AG04449 (cell line): ENCODE measurements at regions not wholly inside any gene's neighbourhood (a gene's known extent, or its start where the extent isn't known, plus 50 kb on each side); places are given as distances from the start of the nearest gene placed in this dataset.

ENCODE experiments used
- CTCF ChIA-PET: fragments of 350-600 bp; formaldehyde crosslinking; extraction: SDS; loops from one replicate; lab custom pipeline; 2021; ENCODE audit warnings: antibody characterized with exemption; lab: Yijun Ruan, JAX
- POLR2A ChIA-PET: fragments of 400-600, 350-600 bp; formaldehyde crosslinking; extraction: SDS; loops from one replicate; lab custom pipeline; 2020; ENCODE audit warnings: antibody characterized with exemption, inconsistent platforms; lab: Yijun Ruan, JAX
- DNase-seq: peaks from one replicate; pipeline ENCODE4 v3.0.0-alpha.2; 2010; ENCODE audit warnings: low read depth, low spot score
- H3K4me3 ChIP-seq: 2 replicates; pipeline ENCODE4 v1.5.1; 2011; ENCODE audit warnings: low read depth, mild to moderate bottlenecking, control low read depth, low read length
- CTCF ChIP-seq: IDR thresholded peaks from one replicate; pipeline ENCODE4 v1.5.1; 2011; ENCODE audit warnings: mild to moderate bottlenecking, moderate library complexity, low read length, control low read depth, inconsistent platforms; ENCODE audit not compliant: insufficient read depth; ENCODE audit errors: missing control alignments

GRCh38 chr2:66854298-66854697 lies 419.4 kb downstream of the MEIS1 start:
- H3K4me3 ChIP-seq: no peak overlapping the region
- no peak for DNase-seq
- TF ChIP-seq CTCF: no peak
- ChIA-PET CTCF (no interaction called here), POLR2A (interaction anchor here (0.9 kb wide), 1 partner anchor 9 kb away, joined by 3 read pairs; no protein-coding TSS in a partner anchor)

GRCh38 chr2:66862885-66863650 lies 428.1 kb downstream of the MEIS1 start:
- ChIA-PET POLR2A (interaction anchor here (0.6 to 2.0 kb wide), 7 partner anchors 11 to 417 kb away, joined by 3 to 7 read pairs (median 3); no protein-coding TSS in a partner anchor), CTCF (interaction anchor here (1.2 to 1.6 kb wide), 4 partner anchors 13 to 429 kb away, joined by 3 to 4 read pairs (median 4); no protein-coding TSS in a partner anchor)
- DNase-seq: no peak
- no peak overlapping the region for H3K4me3 ChIP-seq
- no peak for TF ChIP-seq CTCF

GRCh38 chr2:66865161-66865560 lies 430.2 kb downstream of the MEIS1 start:
- ChIA-PET CTCF (interaction anchor here (0.9 kb wide), 1 partner anchor 10 kb away, joined by 3 read pairs; no protein-coding TSS in a partner anchor), POLR2A (no interaction called here)
- no peak overlapping the region for H3K4me3 ChIP-seq
- no peak for DNase-seq
- TF ChIP-seq CTCF: no peak

GRCh38 chr2:66866331-66867062 lies 431.6 kb downstream of the MEIS1 start:
- H3K4me3 ChIP-seq: no peak overlapping the region
- DNase-seq: no peak
- CTCF ChIA-PET: interaction anchor here (0.9 to 1.7 kb wide), 3 partner anchors 8 to 980 kb away, joined by 3 to 5 read pairs (median 3); no protein-coding TSS in a partner anchor
- no peak for TF ChIP-seq CTCF
- POLR2A ChIA-PET: interaction anchor here (2.0 kb wide), 1 partner anchor 26 kb away, joined by 8 read pairs; no protein-coding TSS in a partner anchor

GRCh38 chr2:66867063-66867441 lies 432.1 kb downstream of the MEIS1 start:
- CTCF ChIA-PET: interaction anchor here (1.0 to 1.7 kb wide), 4 partner anchors 13 to 979 kb away, joined by 3 to 5 read pairs (median 4); no protein-coding TSS in a partner anchor
- TF ChIP-seq CTCF: no peak
- DNase-seq: no peak
- POLR2A ChIA-PET: interaction anchor here (2.0 kb wide), 1 partner anchor 27 kb away, joined by 8 read pairs; no protein-coding TSS in a partner anchor
- H3K4me3 ChIP-seq: no peak overlapping the region

- no peak for DNase-seq
- CTCF ChIA-PET: no interaction called here
- no peak for TF ChIP-seq CTCF
- POLR2A ChIA-PET: interaction anchor here (1.1 kb wide), 1 partner anchor 29 kb away, joined by 4 read pairs; no protein-coding TSS in a partner anchor
- no peak overlapping the region for H3K4me3 ChIP-seq
Observed at GRCh38 chr2:66869076-66869475, 434.2 kb downstream of the MEIS1 start.
